ENCODE measurements at regions not wholly inside any gene's neighbourhood (a gene's known extent, or its start where the extent isn't known, plus 50 kb on each side); places are given as distances from the start of the nearest gene placed in this dataset.
A peak's percentile ranks its signal among the peaks of the same experiment; 100 is the strongest.

- Histone ChIP-seq H3K36me3 (no peaks in the 10 kb centered on the region), H3K4me3 (no peak overlapping the region), H3K4me1 (no peaks in the 10 kb centered on the region), H3K9me3 (no peaks in the 10 kb centered on the region), H3K27ac (no peak overlapping the region), H3K27me3 (no peaks in the 10 kb centered on the region)
- no peak for TF ChIP-seq POLR2A (IDR thresholded peaks at IDR 0.05)
- intact Hi-C loops (cut with DNase I; ENCODE audit: low total_unique reads): no loop called here
- DNase-seq (ENCODE audit: low spot score in 2 of 2): no peak
Observed at GRCh38 chr1:30465096-30465495, 258.3 kb downstream of the MATN1 start.

GRCh38 chr1:30464187-30464617, 259.2 kb downstream of the MATN1 start:
- Histone ChIP-seq H3K4me1 (no peaks in the 10 kb centered on the region), H3K27ac (no peak overlapping the region), H3K36me3 (no peaks in the 10 kb centered on the region), H3K9me3 (peaks cover 0 to 4% of the 10 kb centered on the region in 2 donors), H3K4me3 (no peak overlapping the region), H3K27me3 (no peaks in the 10 kb centered on the region)
- DNase-seq (ENCODE audit: low spot score in 2 of 2): no peak
- intact Hi-C loops (cut with DNase I; ENCODE audit: low total_unique reads): no loop called here
- TF ChIP-seq CTCF (IDR thresholded peaks at IDR 0.05) (no peak), POLR2A (IDR thresholded peaks at IDR 0.05) (no peak), POLR2AphosphoS5 (IDR thresholded peaks at IDR 0.05) (no peak)

- H3K36me3 ChIP-seq: no peaks in the 10 kb centered on the region
- peaks cover 0 to 5% of the 10 kb centered on the region in 2 donors for H3K9me3 ChIP-seq
- peak in 1 of 2 donors; percentile 40 for DNase-seq (ENCODE audit: low spot score in 2 of 2)
- no peak overlapping the region for H3K27ac ChIP-seq
- no peaks in the 10 kb centered on the region for H3K27me3 ChIP-seq
- no peaks in the 10 kb centered on the region for H3K4me1 ChIP-seq
- intact Hi-C loops (cut with DNase I; ENCODE audit: low total_unique reads): no loop called here
- TF ChIP-seq POLR2A (IDR thresholded peaks at IDR 0.05) (no peak), CTCF (IDR thresholded peaks at IDR 0.05) (no peak), POLR2AphosphoS5 (IDR thresholded peaks at IDR 0.05) (no peak)
- H3K4me3 ChIP-seq: no peak overlapping the region
Observed at GRCh38 chr1:30462826-30463425, 260.5 kb downstream of the MATN1 start.

GRCh38 chr1:30462166-30462565, 261.2 kb downstream of the MATN1 start:
- Histone ChIP-seq H3K27ac (no peak overlapping the region), H3K36me3 (no peaks in the 10 kb centered on the region), H3K27me3 (no peaks in the 10 kb centered on the region), H3K9me3 (peaks cover 0 to 5% of the 10 kb centered on the region in 2 donors), H3K4me3 (no peak overlapping the region), H3K4me1 (no peaks in the 10 kb centered on the region)
- no peak for DNase-seq (ENCODE audit: low spot score in 2 of 2)
- intact Hi-C loops (cut with DNase I; ENCODE audit: low total_unique reads): no loop called here
- TF ChIP-seq POLR2A (IDR thresholded peaks at IDR 0.05): no peak
- no peak for TF ChIP-seq POLR2AphosphoS5 (IDR thresholded peaks at IDR 0.05)
- TF ChIP-seq CTCF (IDR thresholded peaks at IDR 0.05): no peak

GRCh38 chr1:30461640-30462039, 261.7 kb downstream of the MATN1 start:
- Histone ChIP-seq H3K36me3 (no peaks in the 10 kb centered on the region), H3K9me3 (peaks cover 0 to 5% of the 10 kb centered on the region in 2 donors), H3K4me1 (no peaks in the 10 kb centered on the region), H3K4me3 (no peak overlapping the region), H3K27me3 (no peaks in the 10 kb centered on the region), H3K27ac (no peak overlapping the region)
- TF ChIP-seq POLR2AphosphoS5 (IDR thresholded peaks at IDR 0.05) (no peak), CTCF (IDR thresholded peaks at IDR 0.05) (no peak), POLR2A (IDR thresholded peaks at IDR 0.05) (no peak)
- DNase-seq (ENCODE audit: low spot score in 2 of 2): peak; percentile 41 to 64
- intact Hi-C loops (cut with DNase I; ENCODE audit: low total_unique reads): no loop called here
